ENCODE measurements at regions not wholly inside any gene's neighbourhood (a gene's known extent, or its start where the extent isn't known, plus 50 kb on each side); places are given as distances from the start of the nearest gene placed in this dataset.
"Not testable (repeated sequence)": the region's sequence is repeated elsewhere in the genome, so short reads cannot be mapped to it uniquely, and the experiment has no call there.

DNA sequence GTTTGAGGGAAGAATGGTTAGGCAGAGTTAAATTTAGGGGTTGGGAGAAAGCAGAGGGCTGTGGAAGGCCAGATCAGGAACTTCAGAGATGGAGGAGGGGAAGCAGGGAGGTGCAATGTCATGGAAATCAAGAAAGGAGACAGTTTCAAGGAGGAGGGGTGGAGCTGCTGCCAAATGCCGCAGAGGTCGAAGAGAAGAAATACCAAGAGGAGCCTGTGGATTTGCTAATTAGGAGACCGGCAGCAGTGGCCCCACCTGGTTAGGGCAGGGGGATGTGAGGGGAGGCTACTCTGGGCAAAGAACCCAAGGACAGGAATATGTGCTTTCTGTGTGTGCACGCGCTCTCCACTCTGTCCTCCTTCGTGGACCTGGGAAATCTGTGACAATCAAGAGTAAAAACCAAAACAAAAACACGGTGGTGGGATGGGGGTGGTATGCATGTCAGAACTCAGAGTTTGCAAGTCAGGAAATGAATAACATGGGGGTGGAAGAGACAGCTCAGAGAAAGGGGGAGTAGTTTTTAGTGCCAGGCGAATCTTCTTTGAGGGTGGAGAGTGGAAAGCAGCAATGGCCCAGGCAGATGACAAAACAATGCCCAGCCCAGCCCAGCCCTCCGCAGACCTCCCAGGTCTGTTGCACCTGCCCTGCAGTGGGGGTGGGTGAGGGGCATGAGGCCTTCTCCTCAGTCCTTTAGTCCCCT lies 102.9 kb upstream of the PAX2 start:
- DNase-seq, result no peak

DNA sequence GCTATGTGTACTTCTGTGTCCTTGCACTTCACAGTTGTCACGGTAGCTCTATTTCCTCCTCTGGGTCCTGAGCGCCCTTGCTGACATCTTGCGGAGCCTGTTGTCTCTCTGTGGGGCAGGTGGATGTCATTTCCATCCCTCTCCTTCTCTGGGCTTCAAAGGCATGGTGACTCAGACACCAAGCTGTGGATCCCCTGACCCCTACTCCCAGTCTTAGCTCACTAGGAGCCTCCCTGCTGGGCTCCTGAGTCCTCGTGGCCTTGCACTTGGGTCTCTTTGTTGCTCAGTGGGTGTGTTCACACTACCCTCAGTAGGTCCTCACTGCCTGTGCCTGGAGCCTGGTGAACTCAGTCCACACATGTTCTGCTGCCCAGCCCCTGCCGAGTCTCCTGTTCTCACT lies 100.3 kb upstream of the PAX2 start:
- DNase-seq, result no peak

DNA sequence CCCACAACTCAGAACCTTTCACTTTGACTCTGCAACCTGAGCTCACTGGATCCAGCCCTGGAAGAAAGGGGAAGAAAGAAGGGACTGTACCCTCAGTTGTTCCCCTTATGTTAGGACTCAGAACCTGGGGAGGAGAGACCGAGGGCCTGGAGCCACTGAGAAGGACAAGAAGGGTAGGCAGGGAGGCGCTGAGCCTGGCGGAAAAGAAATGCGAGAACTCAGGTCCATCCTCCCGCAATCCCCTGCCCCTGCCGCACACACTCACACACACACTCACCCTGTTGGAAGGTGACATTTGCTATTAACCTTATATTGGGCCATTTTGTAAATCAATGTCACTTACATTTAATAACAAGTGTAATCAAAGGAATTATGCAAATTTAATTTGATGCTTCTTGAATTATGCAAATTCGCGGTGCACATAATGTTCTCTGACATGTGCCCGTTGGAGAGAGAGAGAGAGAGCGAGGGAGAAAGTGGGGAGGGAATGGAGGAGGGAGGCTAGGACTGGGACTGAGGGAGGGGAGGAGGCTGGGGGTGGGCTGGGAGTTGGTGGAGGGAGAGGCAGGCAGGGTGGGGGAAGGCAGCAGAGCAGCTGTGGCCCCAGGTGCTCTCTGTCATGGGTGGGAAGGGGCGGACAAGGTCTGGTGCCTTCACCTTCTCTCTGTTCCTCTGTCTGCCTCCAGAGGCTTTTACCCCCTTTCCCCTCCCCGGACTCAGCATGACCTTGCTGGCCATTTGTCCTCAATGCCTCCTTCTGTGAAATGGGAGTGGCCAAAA lies 99.6 kb upstream of the PAX2 start:
- DNase-seq, result no peak

DNA sequence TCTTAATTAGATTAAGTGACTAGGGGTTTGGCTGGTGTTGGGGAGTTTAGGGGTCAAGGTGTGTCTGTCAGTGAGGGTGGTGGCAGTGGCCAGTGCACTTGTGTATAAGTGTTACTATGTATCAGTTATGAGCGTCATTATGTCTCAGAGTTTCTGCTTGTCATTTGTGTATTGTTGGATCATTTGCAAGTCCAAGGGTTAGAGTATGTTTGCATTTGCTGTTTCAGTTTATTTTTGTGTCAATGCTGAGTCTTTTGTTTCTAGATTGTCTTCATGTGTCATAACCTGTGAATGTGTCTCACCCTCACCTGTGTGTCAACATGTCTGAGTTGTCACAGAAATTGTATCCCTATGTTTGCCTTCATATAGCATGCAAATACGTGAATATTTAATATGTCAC lies 97.5 kb upstream of the PAX2 start:
- no peak for DNase-seq

DNA sequence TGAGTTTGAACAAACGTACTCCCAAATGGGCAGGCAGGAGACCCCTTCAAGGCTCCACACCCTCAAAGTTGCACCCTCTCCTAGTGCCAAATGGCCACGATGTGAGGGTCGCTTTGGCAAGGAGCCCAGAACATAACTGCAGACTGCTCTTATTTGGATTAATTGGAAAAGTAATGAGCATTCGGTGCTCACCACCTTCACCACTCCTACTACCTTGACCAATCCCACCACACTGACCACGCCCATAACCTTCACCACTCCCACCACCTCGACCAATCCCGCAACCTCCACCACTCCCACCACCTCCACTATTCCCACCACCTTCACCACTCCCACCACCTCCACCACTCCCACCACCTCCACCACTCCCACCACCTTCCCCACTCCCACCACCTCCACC lies 94.7 kb upstream of the PAX2 start:
- DNase-seq, result no peak

DNA sequence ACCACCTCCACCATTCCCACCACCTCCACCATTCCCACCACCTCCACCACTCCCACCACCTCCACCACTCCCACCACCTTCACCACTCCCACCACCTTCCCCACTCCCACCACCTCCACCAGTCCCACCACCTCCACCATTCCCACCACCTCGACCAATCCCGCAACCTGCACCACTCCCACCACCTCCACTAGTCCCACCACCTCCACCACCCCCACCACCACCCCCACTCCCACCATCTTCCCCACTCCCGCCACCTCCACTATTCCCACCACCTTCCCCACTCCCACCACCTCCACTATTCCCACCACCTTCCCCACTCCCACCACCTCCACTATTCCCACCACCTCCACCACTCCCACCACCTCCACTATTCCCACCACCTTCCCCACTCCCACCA lies 94.3 kb upstream of the PAX2 start:
- not testable (repeated sequence) for DNase-seq

DNA sequence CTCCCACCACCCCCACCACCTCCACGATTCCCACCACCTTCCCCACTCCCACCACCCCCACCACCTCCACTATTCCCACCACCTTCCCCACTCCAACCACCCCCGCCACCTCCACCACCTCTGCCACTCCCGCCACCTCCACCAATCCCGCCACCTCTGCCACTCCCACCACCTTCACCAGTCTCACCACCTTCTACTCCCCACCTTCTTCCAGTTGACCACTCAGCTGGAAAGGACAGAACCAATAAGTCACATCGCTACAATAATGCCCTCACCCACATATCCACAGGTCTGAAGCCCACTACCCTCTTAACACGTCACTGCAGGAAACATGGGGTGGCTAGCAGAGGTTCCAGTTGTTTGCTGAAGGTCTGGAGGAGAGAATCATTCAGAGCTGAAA lies 93.5 kb upstream of the PAX2 start:
- no peak for DNase-seq

DNA sequence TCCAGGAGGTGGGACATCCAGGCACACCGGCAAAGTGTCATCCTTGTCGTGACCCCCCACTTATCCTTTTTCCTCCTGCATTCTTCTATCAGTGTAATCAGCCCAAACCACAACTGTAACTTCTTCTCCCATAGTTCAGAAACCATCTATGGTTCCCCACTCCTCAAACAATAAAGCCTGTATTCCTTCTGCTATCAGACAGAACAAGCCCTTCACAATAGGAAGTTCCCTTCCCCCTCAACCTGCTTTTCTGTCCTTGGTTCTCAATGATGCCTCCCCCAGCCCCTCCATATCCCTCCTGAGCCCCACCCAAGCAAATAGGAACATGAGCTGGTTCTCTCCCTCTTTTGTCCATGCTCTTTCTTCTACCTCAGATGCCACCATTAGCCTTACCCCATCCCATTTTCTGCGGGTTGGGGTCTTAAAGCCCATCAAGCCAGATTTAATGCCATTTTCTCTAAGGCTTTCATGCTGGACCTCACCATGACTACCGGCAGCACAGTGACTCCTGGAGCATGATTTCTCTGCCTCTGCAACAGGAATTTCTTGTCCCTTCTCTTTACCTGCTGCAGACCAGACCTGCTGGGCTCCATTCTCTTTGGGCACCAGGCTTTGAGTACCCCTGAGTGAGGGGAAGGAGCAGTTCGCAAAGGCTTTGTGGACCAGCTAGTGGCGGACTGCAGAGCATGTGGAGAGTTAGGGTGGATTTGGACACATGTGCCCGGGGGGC lies 92.8 kb upstream of the PAX2 start:
- DNase-seq, result no peak

DNA sequence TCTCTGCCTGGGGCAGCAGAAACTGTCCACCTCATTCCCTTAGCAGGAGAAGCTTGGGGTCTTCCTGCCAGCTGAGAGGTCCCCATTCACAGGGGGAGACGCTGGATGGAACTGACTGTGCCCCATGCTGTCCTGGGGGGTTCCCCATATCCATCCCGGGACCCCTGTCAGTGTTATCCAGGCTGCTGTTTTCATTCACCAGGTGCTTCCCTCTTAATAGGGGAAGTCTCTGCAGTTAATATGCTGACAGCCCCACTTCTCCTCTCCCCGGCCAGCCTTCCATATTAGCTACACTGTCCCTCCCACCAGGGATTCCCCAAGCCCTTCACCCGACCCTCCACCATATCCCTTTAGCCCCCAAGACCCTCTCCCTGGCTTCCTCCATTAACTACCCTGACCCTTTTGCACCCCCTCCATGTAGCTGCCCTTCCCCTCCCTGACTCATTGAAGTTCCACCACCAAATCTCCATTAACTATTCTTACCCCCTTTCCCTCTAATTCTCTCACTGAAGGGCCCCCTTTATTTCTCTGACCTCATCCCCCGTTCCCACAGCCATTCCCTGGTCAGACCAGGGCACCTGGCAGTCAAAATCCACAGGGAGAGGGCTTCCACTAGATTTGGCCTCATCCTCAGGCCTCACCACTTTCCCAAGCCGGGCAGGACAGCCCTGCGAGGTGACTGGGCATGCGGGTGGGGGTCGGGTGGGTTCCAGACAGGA lies 92.0 kb upstream of the PAX2 start:
- DNase-seq, result no peak

DNA sequence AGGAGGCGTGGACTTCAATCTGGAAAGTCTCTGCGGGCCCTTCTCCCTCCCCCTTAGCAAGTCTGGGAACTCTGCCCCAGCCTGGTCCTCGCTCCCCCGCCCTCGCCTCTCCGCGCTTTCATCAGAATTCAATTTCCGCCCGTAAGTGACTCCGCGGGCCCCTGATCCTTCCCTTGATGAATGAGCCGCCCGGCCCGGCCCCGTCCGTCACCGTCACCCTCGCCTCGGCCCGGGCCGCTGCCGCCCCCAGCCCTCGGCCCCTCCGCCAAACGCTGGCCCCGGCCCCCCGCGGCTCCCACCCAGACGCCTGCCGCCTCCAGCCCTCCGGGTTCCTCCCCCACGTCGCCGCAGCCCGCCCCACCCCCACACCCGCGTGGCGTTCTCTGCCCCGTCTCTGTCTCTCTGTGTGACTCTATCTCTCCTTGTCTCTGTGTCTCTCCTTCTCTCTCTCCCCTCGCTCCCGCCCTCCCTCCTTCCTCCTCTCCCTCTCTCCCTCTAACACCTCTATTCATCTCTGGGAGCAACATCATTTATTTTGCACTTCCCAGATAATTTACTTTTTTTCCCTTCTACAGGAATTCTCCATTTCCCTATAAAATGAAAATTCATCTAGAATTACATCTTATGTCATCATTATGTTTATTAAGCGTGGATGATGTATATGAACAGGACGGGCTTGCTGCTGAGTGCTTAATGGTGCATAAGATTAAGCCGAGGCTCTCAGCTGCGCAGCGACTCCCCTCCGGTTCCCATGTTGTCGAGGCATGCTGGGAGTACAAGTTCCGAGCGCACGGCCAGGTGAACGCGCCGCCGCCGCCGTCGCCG lies 91.2 kb upstream of the PAX2 start:
- DNase-seq, result peak; percentile 84 to 88

DNA sequence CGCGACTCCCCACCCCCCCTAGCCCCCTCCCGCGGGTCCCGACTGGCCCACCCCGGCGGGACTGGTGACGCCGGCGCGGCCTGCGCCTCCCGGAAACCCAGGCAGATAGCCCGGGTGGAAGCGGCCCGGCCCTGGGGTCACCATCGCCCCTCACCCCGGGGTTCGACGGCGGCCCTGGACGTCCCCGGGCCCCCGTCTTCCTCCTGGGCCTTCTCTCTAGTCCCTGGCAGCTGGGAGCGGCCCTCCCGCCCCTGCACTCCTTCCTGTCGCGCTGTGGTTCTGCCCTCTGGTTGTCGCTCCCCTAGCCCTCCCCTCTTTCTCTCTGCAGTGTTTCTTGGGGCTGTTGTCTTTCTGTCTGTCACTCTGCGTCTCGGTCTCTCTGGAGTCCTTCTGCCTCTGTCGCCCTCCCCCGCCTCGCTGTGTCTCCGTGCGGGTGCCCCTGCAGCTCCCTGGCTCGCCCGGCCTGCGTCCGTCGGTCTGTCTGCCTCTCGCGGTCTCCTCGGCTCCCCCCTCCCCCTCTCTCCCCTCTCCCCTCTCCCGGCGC lies 90.5 kb upstream of the PAX2 start:
- no peak for DNase-seq

DNA sequence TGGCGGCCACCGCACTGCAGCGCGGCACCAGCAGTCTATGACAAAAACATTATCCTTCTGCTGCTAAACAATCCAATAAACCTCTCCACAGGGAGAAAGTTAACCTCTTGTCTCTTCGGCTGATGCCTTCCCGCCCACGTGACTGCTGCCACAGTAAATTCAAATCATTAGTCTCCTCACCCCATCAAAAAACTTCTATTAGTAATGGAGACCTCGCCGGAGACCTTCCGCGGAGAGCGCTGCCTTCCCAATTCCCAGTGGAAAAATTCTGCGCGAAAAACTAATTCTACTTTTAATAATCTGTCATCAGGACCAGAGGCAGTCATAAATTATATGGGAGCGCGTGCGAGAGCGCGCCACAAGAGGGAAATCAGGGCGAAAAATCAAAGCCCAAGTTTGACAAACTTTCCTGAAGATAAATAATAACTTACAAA lies 90.0 kb upstream of the PAX2 start:
- no peak for DNase-seq

DNA sequence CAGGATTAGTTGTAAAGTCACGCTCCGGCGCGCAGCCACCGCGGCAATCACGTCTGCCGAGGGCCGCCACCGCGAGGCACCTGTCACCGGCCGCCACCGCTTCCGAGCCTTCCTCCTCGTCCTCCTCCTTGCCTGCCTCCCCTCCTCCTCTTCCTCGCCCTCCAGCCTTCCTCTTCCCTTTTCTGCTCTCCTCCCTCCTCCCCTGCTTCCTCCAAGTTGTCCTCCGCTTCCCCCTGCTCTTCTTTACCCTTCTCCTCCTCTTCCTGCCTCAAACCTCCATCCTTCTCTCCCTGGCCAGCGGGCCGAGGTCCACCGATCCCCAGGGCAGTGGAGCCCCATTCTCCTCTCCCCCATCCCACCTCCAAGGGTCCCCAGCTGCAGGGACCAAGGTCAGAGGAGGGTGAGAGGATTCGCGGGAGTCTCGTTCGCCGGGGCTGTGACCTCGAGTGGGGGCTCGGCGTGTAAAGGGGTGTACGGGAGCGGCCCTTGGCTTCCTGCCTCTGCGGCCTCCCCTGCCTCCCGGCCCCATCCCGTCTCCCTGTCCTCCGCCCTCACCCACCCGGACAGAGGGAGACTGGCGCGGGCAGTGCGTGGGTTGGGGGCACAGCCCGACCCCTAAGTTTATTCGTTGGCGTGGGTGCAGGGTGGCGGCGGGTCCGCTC lies 89.5 kb upstream of the PAX2 start:
- no peak for DNase-seq

DNA sequence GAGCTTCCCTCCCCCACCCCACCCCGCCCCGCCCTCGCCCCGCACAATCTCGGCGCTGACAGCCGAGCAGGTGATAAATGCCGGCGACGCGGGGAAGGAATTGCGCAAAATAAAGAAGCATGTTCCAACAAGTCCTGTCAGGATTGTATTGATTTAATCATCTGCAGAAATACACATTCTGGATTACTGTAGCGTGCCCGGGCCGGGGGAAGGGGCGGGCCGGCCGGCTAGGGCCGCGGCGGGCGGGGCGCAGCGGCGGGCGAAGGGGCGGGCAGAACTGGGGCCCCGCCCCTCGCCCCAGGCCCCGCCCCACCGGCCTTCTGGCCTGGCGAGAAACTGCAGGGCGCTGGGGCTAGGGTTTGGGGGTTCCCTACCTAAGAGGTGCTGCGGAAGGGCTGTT lies 88.9 kb upstream of the PAX2 start:
- peak in 1 of 2 donors; percentile 25 for DNase-seq

DNA sequence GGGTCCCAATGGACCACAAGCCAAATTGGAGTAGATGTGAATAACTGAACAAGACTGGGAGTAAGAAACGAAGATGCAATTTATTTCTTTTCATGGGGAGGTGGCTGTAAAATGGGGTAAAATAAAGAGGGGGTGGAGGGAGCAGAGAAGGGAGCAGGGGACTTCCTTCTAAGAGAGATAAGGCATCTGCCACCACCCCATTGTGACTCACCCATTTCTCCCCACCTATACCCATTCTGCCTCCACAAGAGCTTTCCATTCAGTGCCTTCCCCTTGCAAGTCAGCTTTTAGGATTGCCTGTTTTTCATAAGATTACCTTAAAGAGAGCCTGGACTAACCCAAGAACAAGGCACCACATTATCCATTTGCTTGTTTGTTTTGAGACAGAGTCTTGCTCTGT lies 87.1 kb upstream of the PAX2 start:
- no peak for DNase-seq

DNA sequence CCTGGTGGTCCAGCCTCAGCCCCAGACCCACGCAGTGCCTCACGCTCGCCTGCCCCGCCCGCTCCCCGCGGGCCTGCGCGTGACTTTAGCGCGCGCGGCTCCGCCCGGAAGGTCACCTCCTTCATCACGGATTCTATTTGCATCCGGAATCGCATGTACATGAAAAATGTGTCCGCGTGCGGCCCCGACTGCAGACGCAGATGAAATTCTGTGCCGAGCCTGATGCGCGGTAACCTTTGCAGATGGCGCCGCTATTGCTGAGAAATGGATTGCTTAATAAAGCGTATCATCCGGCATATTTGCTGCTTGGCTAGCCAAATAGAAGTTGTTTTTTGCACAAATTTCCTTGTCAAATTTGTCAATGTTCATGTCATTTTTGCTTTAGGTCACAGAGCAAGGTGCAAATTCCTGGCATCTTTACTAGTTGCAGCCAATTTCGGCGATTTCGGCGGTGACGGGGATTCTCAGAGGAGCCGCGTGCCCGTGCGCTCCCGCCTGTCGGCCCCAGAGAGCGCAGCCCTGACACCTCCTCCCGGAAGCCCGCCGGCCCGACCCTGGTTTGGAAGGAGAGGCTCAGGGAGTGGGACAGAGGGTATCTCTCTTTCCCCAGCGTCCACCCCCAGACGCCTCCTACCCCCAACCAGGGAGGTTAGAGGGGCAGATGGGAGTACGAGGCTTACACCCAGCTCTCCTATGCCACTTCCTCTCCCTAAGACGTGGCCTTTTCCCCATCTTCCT lies 85.9 kb upstream of the PAX2 start:
- DNase-seq, result no peak

DNA sequence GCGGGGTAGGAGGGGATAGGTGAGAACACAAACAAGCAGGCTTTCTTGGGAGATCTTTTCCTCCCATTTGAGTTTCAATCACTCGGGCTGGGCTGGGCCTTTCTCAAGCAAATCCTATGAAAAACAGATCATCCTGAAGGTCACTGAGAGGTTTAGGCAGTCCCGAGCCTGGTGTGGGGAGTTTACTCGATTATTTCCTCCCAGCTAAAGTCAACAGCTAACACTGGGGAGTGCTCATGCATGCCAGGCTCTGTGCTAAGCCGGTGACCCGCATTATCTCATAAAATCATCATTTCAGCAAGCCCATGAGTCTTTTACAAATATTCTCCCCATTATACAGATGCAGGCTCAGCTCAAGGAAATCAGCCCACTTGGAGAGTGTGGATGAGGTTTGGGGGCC lies 85.0 kb upstream of the PAX2 start:
- no peak for DNase-seq

DNA sequence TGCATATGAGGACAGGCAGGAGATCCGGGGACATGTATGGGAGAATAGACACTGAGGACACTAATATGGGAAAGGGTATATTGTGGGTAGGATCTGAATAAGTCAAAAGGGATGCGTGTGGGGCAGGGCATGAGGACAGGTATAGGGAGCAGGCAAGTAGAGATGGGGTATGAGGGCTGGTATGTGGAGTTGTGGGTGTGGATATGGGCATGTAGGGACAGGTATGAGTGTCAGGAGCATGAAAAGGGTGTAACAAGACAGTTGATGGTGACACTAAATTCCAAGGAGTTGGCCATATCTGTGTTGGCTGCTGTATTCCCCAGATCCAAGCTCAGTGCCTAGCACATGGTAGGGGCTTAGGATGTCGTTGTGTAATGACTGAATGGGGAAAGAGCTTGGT lies 84.4 kb upstream of the PAX2 start:
- no peak for DNase-seq

DNA sequence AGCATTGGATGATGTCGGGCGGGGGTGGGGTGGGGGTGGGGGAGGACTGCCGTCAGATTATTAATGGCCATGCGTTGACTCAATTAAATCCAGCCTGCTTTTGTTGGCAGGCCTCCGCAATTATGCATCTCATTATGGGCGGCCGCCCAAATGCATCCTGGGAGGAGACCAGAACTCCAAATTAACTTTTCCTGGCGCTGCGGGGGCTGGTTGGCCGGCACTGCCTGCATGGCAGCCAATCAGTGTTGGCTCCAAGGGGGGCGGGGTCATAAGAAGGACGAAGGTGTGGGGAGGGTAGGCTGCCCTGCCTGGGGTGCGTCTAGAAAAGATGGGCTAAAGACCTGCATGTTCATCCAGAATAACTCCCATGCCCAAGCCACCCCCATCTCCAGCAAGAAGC lies 83.9 kb upstream of the PAX2 start:
- DNase-seq, result no peak

DNA sequence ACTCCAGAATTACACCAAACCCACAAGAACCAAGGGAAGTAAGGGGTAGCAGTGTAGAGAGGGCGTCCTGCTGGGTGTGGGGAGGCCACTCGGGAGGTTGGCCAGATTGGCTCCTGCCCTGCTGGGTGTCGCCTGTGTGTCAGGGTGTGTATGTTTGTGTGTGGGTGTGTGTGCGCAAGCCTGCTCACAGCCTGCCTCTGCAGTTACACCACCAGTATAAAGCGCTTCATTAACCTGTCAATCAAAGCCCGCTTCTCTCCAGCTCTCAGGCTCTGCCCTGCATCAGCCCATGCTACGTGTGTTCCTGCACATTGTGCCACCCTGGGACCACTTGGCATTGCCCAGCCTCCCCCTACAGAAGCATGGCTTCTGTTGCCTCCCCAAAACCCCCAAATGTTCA lies 83.3 kb upstream of the PAX2 start:
- DNase-seq, result no peak

Measured in right lung (tissue), 2 donors.